DND-41 (cell line): ENCODE measurements at regions not wholly inside any gene's neighbourhood (a gene's known extent, or its start where the extent isn't known, plus 50 kb on each side); places are given as distances from the start of the nearest gene placed in this dataset.

Experiments
- ATAC-seq: fragments of 200-7000 bp; cut with Tn5 transposase; 3 replicates; pipeline ENCODE4 v1.9.1; 2021; ENCODE audit warnings: low read depth; ENCODE audit not compliant: insufficient read depth
- DNase-seq: peaks from one replicate; pipeline ENCODE4 v3.0.0-alpha.2; 2020
- H2AFZ ChIP-seq: 2 replicates; pipeline ENCODE4 v1.6.0; 2012; ENCODE audit warnings: low read depth, low read length
- H3K27ac ChIP-seq: 2 replicates; pipeline ENCODE4 v1.5.1; 2012; ENCODE audit warnings: low read length, inconsistent platforms
- H3K27me3 ChIP-seq: fragments of 200-600 bp; sonication (generic); 2 replicates; pipeline ENCODE4 v1.6.0; 2012; ENCODE audit warnings: low read length, mild to moderate bottlenecking, inconsistent platforms; ENCODE audit not compliant: insufficient read depth, poor library complexity
- H3K36me3 ChIP-seq: 2 replicates; pipeline ENCODE4 v1.5.1; 2012; ENCODE audit warnings: low read length, inconsistent platforms; ENCODE audit not compliant: insufficient read depth
- H3K4me1 ChIP-seq: 2 replicates; pipeline ENCODE4 v1.5.1; 2012; ENCODE audit warnings: mild to moderate bottlenecking, low read length; ENCODE audit not compliant: insufficient read depth
- H3K4me2 ChIP-seq: 2 replicates; pipeline ENCODE4 v1.6.0; 2012; ENCODE audit warnings: mild to moderate bottlenecking, moderate library complexity, low read length, inconsistent platforms; ENCODE audit not compliant: insufficient read depth
- H3K4me3 ChIP-seq, 2 experiments: fragments of 200-600 bp in 1 of 2; shearing (Covaris generic) in 1 of 2; 2 replicates each; pipeline ENCODE4 v1.5.1; 2012 to 2016; ENCODE audit warnings: inconsistent platforms in 2 of 2, low read length in 2 of 2, mild to moderate bottlenecking in 2 of 2, low read depth in 1 of 2, moderate library complexity in 1 of 2
- H3K79me2 ChIP-seq: 2 replicates; pipeline ENCODE4 v1.6.0; 2012; ENCODE audit warnings: low read length, inconsistent platforms; ENCODE audit not compliant: insufficient read depth
- H3K9ac ChIP-seq: 2 replicates; pipeline ENCODE4 v1.6.0; 2012; ENCODE audit warnings: low read depth, mild to moderate bottlenecking, inconsistent platforms, low read length, moderate library complexity
- H3K9me3 ChIP-seq: 2 replicates; pipeline ENCODE4 v1.5.1; 2012; ENCODE audit warnings: low read length, moderate library complexity, mild to moderate bottlenecking, inconsistent platforms; ENCODE audit not compliant: insufficient read depth, severe bottlenecking
- H4K20me1 ChIP-seq: 2 replicates; pipeline ENCODE4 v1.6.0; 2012; ENCODE audit warnings: low read length; ENCODE audit not compliant: insufficient read depth
- EZH2 ChIP-seq: IDR thresholded peaks from 3 replicates; pipeline ENCODE4 v1.6.1; 2012; ENCODE audit warnings: borderline replicate concordance, low read depth, mild to moderate bottlenecking, moderate library complexity, low read length, inconsistent platforms; ENCODE audit not compliant: severe bottlenecking
- TF ChIP-seq, protein P1 (sequence below): IDR thresholded peaks from 2 replicates; pipeline ENCODE4 v1.5.1; 2012; ENCODE audit warnings: borderline replicate concordance, low read length, moderate library complexity, mild to moderate bottlenecking; ENCODE audit not compliant: poor library complexity, severe bottlenecking; ENCODE audit errors: extremely low read depth

DNA sequence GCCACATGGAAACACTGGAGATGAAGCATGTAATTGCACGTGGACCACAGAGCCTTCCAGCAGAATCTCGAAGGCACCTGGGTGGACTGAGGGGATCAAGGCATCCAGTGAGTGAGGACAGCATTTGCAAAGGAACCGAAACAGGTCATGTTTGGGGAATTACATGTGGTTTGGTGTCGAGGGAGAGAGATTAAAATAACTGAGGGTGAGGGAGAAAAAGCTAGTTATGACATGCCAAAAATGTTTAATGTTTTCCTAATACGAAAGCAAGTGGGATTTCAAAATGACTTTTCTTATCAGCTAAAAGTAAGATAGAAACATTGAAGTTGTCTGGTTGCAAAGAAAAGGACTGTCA lies 157.1 kb downstream of the BLID start:
- H4K20me1 ChIP-seq, result no peaks in the 10 kb centered on the region
- no peaks in the 10 kb centered on the region for H3K4me1 ChIP-seq
- H3K27me3 ChIP-seq, result peaks cover 4% of the 10 kb centered on the region
- no peak overlapping the region for H3K9ac ChIP-seq
- H3K36me3 ChIP-seq, result no peaks in the 10 kb centered on the region
- ATAC-seq (no peak), DNase-seq (no peak)
- H3K79me2 ChIP-seq, result no peaks in the 10 kb centered on the region
- no peaks in the 10 kb centered on the region for H3K9me3 ChIP-seq
- H3K4me2 ChIP-seq, result no peak overlapping the region
- TF ChIP-seq, protein P1, sequence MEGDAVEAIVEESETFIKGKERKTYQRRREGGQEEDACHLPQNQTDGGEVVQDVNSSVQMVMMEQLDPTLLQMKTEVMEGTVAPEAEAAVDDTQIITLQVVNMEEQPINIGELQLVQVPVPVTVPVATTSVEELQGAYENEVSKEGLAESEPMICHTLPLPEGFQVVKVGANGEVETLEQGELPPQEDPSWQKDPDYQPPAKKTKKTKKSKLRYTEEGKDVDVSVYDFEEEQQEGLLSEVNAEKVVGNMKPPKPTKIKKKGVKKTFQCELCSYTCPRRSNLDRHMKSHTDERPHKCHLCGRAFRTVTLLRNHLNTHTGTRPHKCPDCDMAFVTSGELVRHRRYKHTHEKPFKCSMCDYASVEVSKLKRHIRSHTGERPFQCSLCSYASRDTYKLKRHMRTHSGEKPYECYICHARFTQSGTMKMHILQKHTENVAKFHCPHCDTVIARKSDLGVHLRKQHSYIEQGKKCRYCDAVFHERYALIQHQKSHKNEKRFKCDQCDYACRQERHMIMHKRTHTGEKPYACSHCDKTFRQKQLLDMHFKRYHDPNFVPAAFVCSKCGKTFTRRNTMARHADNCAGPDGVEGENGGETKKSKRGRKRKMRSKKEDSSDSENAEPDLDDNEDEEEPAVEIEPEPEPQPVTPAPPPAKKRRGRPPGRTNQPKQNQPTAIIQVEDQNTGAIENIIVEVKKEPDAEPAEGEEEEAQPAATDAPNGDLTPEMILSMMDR, result no peak
- TF ChIP-seq EZH2, result no peak
- no peak overlapping the region for H3K27ac ChIP-seq
- no peak overlapping the region for H3K4me3 ChIP-seq
- no peak overlapping the region for H2AFZ ChIP-seq

DNA sequence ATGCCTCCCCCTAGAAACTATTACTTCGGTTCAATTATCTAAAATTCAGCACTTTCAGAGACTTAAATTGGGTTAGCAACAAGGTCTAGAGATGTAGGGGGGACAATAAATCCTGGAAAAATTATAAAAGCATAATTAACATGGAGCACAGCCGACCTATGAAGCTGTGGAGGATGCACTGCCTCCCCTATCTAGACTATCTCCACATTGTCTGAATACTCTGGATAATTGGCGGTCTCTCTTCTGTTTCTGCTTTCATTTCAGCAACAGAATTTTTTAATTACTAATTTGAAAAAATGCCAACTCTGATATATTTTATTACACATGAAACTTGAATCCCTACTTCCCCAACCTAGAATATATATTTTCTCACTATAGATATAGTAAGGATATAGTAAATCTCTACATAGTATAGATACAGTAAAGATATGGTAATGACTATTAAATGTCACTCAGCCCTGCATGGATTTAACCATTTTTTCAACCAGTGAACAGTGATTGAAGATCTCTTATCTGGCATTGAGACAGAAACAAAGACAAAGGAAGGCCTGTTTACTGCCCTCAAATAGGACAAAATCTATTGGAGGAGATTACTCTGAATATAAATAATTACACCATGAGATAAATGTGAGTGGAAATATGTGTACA lies 157.6 kb downstream of the BLID start:
- H3K27me3 ChIP-seq, result peaks cover 7% of the 10 kb centered on the region
- no peak overlapping the region for H3K4me3 ChIP-seq
- H2AFZ ChIP-seq, result no peak overlapping the region
- H3K9ac ChIP-seq, result no peak overlapping the region
- H3K4me2 ChIP-seq, result no peak overlapping the region
- no peaks in the 10 kb centered on the region for H3K9me3 ChIP-seq
- ATAC-seq, result no peak
- H3K36me3 ChIP-seq, result no peaks in the 10 kb centered on the region
- no peaks in the 10 kb centered on the region for H3K4me1 ChIP-seq
- TF ChIP-seq, protein P1, result no peak
- TF ChIP-seq EZH2, result no peak
- H4K20me1 ChIP-seq, result no peaks in the 10 kb centered on the region
- DNase-seq, result no peak
- H3K27ac ChIP-seq, result no peak overlapping the region
- H3K79me2 ChIP-seq, result no peaks in the 10 kb centered on the region

DNA sequence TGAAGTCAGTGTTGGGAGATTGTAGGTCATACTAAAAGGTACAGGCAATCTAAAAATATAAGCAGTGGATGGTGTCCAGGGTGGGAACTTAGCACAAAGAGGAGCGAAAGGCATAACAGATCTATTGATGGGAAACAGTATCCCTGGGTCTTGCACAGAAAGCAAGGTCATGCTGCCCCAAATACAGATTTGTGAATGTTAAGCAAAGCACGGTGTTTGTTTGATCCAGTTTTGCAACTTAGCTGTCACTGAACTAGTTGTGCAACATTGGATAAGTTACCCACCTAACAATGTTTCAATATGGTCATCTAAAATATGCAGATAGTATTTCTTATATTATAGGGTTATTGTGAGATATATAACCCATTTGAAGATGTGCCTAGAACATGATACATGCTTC lies 162.9 kb downstream of the BLID start:
- Histone ChIP-seq H3K27me3 (peaks cover 5% of the 10 kb centered on the region), H4K20me1 (no peaks in the 10 kb centered on the region), H3K27ac (no peak overlapping the region), H3K4me3 (no peak overlapping the region), H3K36me3 (no peaks in the 10 kb centered on the region), H3K79me2 (no peaks in the 10 kb centered on the region), H3K4me2 (no peak overlapping the region), H3K9ac (no peak overlapping the region), H2AFZ (no peak overlapping the region), H3K9me3 (no peaks in the 10 kb centered on the region), H3K4me1 (no peaks in the 10 kb centered on the region)
- TF ChIP-seq EZH2, result no peak
- TF ChIP-seq, protein P1, result no peak
- DNase-seq (no peak), ATAC-seq (no peak)
